Activated B cell treated with CpG ODN at 0.5 μM for 24 hours (primary cell): ENCODE measurements at regions not wholly inside any gene's neighbourhood (a gene's known extent, or its start where the extent isn't known, plus 50 kb on each side); places are given as distances from the start of the nearest gene placed in this dataset.

Experiments
- ATAC-seq: fragments of 200-7000 bp; cut with Tn5 transposase; one replicate; pipeline ENCODE4 v1.10.0; 2021; ENCODE audit warnings: low read depth, mild to moderate bottlenecking, moderate library complexity
- CTCF ChIA-PET: fragments of 350-600 bp; sonication (Branson Sonifier 250); formaldehyde crosslinking; loops from one replicate; lab custom pipeline; 2021; ENCODE audit warnings: antibody characterized with exemption; lab: Charles Lee
- POLR2A ChIA-PET: fragments of 350-600 bp; sonication (Branson Sonifier 250); formaldehyde crosslinking; loops from one replicate; lab custom pipeline; 2021; ENCODE audit warnings: antibody characterized with exemption; lab: Charles Lee
- DNase-seq: peaks from one replicate; pipeline ENCODE4 v3.0.0; 2022
- H3K27ac Mint-ChIP-seq: one replicate; pipeline ENCODE4 v1.8.0; 2020; ENCODE audit warnings: mixed read lengths
- H3K27me3 Mint-ChIP-seq: one replicate; pipeline ENCODE4 v1.8.0; 2021; ENCODE audit warnings: mixed read lengths
- H3K36me3 Mint-ChIP-seq: one replicate; pipeline ENCODE4 v1.8.0; 2021; ENCODE audit warnings: low read depth, mixed read lengths
- H3K4me1 Mint-ChIP-seq: one replicate; pipeline ENCODE4 v1.8.0; 2021; ENCODE audit warnings: mixed read lengths
- H3K4me3 Mint-ChIP-seq: one replicate; pipeline ENCODE4 v1.8.0; 2020; ENCODE audit warnings: mild to moderate bottlenecking, mixed read lengths
- H3K9me3 Mint-ChIP-seq: one replicate; pipeline ENCODE4 v1.8.0; 2020; ENCODE audit warnings: mixed read lengths
- CTCF ChIP-seq: fragments of 200-600 bp; IDR thresholded peaks from one replicate; pipeline ENCODE4 v1.8.0; 2022; ENCODE audit warnings: antibody characterized with exemption, mild to moderate bottlenecking
- intact Hi-C: fragments of 100-400 bp; cut with micrococcal nuclease; formaldehyde crosslinking; loops from one replicate; pipeline ENCODE4 v1.15.1; 2024

- CTCF ChIA-PET = no interaction called here
- no peaks in the 10 kb centered on the region for H3K36me3 Mint-ChIP-seq
- H3K4me1 Mint-ChIP-seq = peaks cover 7% of the 10 kb centered on the region
- H3K27me3 Mint-ChIP-seq = no peaks in the 10 kb centered on the region
- POLR2A ChIA-PET = no interaction called here
- no peak overlapping the region for H3K4me3 Mint-ChIP-seq
- DNase-seq = no peak
- intact Hi-C loops = no loop called here
- no peak for ATAC-seq
- no peak overlapping the region for H3K27ac Mint-ChIP-seq
- H3K9me3 Mint-ChIP-seq = no peaks in the 10 kb centered on the region
- no peak for TF ChIP-seq CTCF
These were observed 106.0 kb upstream of the PNPLA4 start for GRCh38 chrX:8033175-8033574.

- ChIA-PET CTCF (no interaction called here), POLR2A (no interaction called here)
- intact Hi-C loops = no loop called here
- no peak for TF ChIP-seq CTCF
- Mint-ChIP-seq H3K9me3 (no peaks in the 10 kb centered on the region), H3K27me3 (no peaks in the 10 kb centered on the region), H3K4me1 (no peaks in the 10 kb centered on the region), H3K4me3 (no peak overlapping the region), H3K27ac (no peak overlapping the region), H3K36me3 (no peaks in the 10 kb centered on the region)
- DNase-seq (no peak), ATAC-seq (no peak)
These were observed 103.1 kb upstream of the PNPLA4 start for GRCh38 chrX:8030361-8030760.

GRCh38 chrX:8027827-8028226 is 100.6 kb upstream of the PNPLA4 start:
- ATAC-seq = no peak
- CTCF ChIA-PET = no interaction called here
- POLR2A ChIA-PET = no interaction called here
- H3K4me1 Mint-ChIP-seq = no peaks in the 10 kb centered on the region
- H3K4me3 Mint-ChIP-seq = no peak overlapping the region
- DNase-seq = no peak
- no peaks in the 10 kb centered on the region for H3K36me3 Mint-ChIP-seq
- H3K27ac Mint-ChIP-seq = no peak overlapping the region
- TF ChIP-seq CTCF = no peak
- H3K9me3 Mint-ChIP-seq = no peaks in the 10 kb centered on the region
- H3K27me3 Mint-ChIP-seq = no peaks in the 10 kb centered on the region
- intact Hi-C loops = no loop called here

GRCh38 chrX:8025705-8026104 is 98.5 kb upstream of the PNPLA4 start:
- intact Hi-C loops = no loop called here
- no peak for TF ChIP-seq CTCF
- ATAC-seq (no peak), DNase-seq (no peak)
- H3K9me3 Mint-ChIP-seq = no peaks in the 10 kb centered on the region
- POLR2A ChIA-PET = no interaction called here
- no peak overlapping the region for H3K4me3 Mint-ChIP-seq
- no peak overlapping the region for H3K27ac Mint-ChIP-seq
- no peaks in the 10 kb centered on the region for H3K4me1 Mint-ChIP-seq
- H3K27me3 Mint-ChIP-seq = no peaks in the 10 kb centered on the region
- CTCF ChIA-PET = no interaction called here
- H3K36me3 Mint-ChIP-seq = no peaks in the 10 kb centered on the region

GRCh38 chrX:8018934-8019333 is 91.7 kb upstream of the PNPLA4 start:
- H3K27me3 Mint-ChIP-seq = no peaks in the 10 kb centered on the region
- ATAC-seq (no peak), DNase-seq (no peak)
- no peak overlapping the region for H3K4me3 Mint-ChIP-seq
- H3K4me1 Mint-ChIP-seq = no peaks in the 10 kb centered on the region
- no peaks in the 10 kb centered on the region for H3K9me3 Mint-ChIP-seq
- no peak overlapping the region for H3K27ac Mint-ChIP-seq
- ChIA-PET CTCF (no interaction called here), POLR2A (no interaction called here)
- intact Hi-C loops = no loop called here
- H3K36me3 Mint-ChIP-seq = no peaks in the 10 kb centered on the region
- no peak for TF ChIP-seq CTCF
